AG09319 (cell line): ENCODE measurements at regions not wholly inside any gene's neighbourhood (a gene's known extent, or its start where the extent isn't known, plus 50 kb on each side); places are given as distances from the start of the nearest gene placed in this dataset.

ENCODE experiments used
- DNase-seq: peaks from one replicate; pipeline ENCODE4 v3.0.0-alpha.2; 2010; ENCODE audit warnings: low read depth; ENCODE audit errors: extremely low read depth
- TF ChIP-seq, protein P1 (sequence below): IDR thresholded peaks from 2 replicates; pipeline ENCODE4 v1.5.1; 2011; ENCODE audit warnings: low read depth, mild to moderate bottlenecking, inconsistent platforms, low read length, moderate library complexity

- no peak for DNase-seq
Measured at GRCh38 chr1:14138687-14139086, 438.7 kb downstream of the PRDM2 start.

GRCh38 chr1:14140831-14141401 is 440.9 kb downstream of the PRDM2 start:
- DNase-seq: no peak
- TF ChIP-seq, protein P1, sequence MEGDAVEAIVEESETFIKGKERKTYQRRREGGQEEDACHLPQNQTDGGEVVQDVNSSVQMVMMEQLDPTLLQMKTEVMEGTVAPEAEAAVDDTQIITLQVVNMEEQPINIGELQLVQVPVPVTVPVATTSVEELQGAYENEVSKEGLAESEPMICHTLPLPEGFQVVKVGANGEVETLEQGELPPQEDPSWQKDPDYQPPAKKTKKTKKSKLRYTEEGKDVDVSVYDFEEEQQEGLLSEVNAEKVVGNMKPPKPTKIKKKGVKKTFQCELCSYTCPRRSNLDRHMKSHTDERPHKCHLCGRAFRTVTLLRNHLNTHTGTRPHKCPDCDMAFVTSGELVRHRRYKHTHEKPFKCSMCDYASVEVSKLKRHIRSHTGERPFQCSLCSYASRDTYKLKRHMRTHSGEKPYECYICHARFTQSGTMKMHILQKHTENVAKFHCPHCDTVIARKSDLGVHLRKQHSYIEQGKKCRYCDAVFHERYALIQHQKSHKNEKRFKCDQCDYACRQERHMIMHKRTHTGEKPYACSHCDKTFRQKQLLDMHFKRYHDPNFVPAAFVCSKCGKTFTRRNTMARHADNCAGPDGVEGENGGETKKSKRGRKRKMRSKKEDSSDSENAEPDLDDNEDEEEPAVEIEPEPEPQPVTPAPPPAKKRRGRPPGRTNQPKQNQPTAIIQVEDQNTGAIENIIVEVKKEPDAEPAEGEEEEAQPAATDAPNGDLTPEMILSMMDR: no peak

More at GRCh38 chr1:14138687-14139086, 438.7 kb downstream of the PRDM2 start:
- TF ChIP-seq, protein P1: peak; percentile 24

- TF ChIP-seq, protein P1: no peak
- DNase-seq: no peak
Measured at GRCh38 chr1:14141656-14142055, 441.7 kb downstream of the PRDM2 start.

DNA sequence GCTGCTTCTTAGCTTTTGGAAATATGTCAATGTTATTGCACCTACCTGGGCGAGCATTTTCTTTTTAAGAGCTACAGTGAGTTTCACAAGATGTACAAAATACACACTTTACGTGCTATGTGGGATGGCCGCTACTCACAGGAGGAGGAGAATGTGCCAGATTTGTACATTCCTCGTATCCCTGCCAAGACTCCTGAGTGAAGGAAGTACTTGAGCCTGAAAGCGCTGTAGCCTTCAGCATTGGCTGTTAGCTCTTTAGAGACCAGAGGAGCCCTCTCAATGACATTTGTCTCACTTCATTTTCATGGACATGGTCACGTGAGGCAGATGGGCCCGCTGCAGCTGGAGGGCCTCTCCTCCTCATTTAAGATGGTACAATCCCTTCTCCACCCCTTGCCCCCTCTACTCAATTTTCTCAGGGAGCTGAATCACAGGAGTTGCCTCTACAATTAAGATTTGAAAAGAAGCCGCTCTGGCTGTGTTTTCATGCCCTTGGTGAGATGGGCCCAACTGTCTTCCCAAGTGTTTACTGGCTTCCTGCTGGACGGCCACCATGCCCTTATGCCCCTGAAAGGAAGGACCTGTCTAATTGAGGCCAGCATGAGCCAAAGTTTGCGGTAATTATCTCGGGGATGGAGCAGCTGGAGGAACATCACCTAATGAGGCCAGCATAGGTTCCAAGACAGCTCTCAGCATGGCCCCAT is 442.6 kb downstream of the PRDM2 start:
- TF ChIP-seq, protein P1: no peak
- DNase-seq: no peak

DNA sequence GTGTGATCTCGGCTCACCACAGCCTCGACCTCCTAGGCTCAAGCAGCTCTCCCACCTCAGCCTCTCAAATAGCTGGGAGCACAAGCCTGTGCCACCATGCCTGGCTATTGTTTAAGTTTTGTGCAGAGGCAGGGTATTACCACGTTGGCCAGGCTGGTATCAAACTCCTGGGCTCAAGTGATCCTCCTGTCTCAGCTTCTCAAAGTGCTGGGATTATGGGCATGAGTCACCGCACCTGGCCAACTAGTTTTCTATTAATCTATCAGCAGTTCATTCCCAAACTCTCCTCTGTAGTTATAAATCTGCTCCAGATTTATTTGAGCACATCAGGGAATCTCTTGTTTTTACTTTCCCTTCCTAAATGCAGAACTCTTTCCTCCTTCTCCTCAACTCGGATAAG is 443.8 kb downstream of the PRDM2 start:
- no peak for DNase-seq
- TF ChIP-seq, protein P1: no peak

DNA sequence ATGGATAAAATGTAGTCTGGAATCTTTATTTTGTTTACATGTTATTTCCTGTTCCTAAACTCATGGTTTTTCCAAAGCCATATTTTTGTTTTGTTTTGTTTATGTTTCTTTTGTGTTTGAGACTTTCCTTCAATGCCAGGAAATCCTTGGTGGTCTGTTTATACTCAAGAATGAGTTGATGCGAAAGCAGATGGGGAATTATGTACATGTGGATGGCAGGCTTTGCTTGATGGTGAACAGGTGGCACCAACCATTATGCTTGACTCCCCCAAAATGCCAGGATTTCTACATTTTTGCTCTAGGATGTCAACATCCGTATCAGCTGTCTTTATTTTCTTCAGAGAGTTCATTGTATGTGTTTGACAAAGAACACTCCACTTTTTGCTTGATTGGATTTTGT is 448.5 kb downstream of the PRDM2 start:
- TF ChIP-seq, protein P1: no peak
- no peak for DNase-seq

DNA sequence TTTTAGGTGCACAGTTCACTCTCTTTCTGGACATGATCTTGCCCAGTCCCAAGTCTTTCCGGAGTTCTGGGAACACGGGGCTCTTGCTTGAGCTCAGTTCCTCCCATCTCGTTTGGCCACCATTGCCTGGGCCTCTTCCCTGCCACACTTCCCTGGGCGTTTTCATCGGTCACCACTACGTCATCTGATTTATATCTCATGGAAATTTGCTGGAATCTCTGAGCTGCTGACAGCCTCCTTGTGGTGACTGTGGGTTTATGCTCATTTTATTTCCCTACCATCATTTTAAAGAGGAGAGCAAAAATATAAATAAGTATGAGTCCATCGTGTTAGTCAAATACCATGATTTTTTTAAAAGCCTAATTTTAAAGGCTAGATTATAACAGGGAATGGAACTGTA is 449.1 kb upstream of the KAZN start:
- DNase-seq: no peak
- TF ChIP-seq, protein P1: no peak
